WERI-Rb-1 (cell line): ENCODE measurements at regions not wholly inside any gene's neighbourhood (a gene's known extent, or its start where the extent isn't known, plus 50 kb on each side); places are given as distances from the start of the nearest gene placed in this dataset.

Experiments used
- DNase-seq: peaks from one replicate; pipeline ENCODE4 v3.0.0-alpha.2; 2020
- H3K27ac ChIP-seq: fragments of 250-450 bp; sonication (Bioruptor Pico); 2 replicates; pipeline ENCODE4 v1.5.1; 2020; ENCODE audit warnings: mild to moderate bottlenecking, moderate library complexity
- H3K27me3 ChIP-seq: fragments of 250-450 bp; sonication (Bioruptor Pico); 2 replicates; pipeline ENCODE4 v1.5.1; 2021; ENCODE audit warnings: mild to moderate bottlenecking, low read depth, moderate library complexity; ENCODE audit not compliant: insufficient read depth, severe bottlenecking
- H3K36me3 ChIP-seq: fragments of 250-450 bp; sonication (Bioruptor Pico); 2 replicates; pipeline ENCODE4 v1.5.1; 2020; ENCODE audit warnings: mild to moderate bottlenecking, moderate library complexity
- H3K4me3 ChIP-seq: 2 replicates; pipeline ENCODE4 v1.5.1; 2011; ENCODE audit warnings: low read depth, mild to moderate bottlenecking, control low read depth, low read length
- H3K9me3 ChIP-seq: fragments of 250-450 bp; sonication (Bioruptor Pico); 2 replicates; pipeline ENCODE4 v1.5.1; 2021; ENCODE audit warnings: mild to moderate bottlenecking, moderate library complexity; ENCODE audit not compliant: severe bottlenecking
- TF ChIP-seq, protein P1 (sequence below): IDR thresholded peaks from 2 replicates; pipeline ENCODE4 v1.5.1; 2011; ENCODE audit warnings: low read depth, mild to moderate bottlenecking, control low read depth, inconsistent platforms, low read length

DNA sequence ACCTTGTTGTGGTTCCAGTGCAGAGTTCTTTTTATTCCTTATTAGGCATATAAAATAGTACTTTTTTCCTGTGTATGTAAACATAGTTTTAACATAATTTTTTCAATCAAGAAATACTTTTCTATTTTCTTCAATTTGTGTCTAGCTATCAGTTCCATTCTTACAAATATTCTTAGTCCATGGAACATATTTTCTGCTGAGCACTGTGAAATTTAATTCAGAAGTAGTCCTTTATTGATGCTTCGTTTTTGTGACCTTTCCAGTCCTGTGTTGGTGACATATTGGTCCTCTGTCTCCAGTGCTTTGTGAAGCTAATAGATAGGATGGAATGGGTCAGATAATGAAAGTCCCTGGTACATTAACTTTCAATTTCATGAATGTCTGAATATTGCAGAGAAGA is 325.1 kb downstream of the SAMD5 start:
- Histone ChIP-seq H3K4me3 (no peak overlapping the region), H3K9me3 (no peaks in the 10 kb centered on the region), H3K27me3 (no peaks in the 10 kb centered on the region), H3K36me3 (no peaks in the 10 kb centered on the region), H3K27ac (no peak overlapping the region)
- TF ChIP-seq, protein P1, sequence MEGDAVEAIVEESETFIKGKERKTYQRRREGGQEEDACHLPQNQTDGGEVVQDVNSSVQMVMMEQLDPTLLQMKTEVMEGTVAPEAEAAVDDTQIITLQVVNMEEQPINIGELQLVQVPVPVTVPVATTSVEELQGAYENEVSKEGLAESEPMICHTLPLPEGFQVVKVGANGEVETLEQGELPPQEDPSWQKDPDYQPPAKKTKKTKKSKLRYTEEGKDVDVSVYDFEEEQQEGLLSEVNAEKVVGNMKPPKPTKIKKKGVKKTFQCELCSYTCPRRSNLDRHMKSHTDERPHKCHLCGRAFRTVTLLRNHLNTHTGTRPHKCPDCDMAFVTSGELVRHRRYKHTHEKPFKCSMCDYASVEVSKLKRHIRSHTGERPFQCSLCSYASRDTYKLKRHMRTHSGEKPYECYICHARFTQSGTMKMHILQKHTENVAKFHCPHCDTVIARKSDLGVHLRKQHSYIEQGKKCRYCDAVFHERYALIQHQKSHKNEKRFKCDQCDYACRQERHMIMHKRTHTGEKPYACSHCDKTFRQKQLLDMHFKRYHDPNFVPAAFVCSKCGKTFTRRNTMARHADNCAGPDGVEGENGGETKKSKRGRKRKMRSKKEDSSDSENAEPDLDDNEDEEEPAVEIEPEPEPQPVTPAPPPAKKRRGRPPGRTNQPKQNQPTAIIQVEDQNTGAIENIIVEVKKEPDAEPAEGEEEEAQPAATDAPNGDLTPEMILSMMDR = no peak
- no peak for DNase-seq

DNA sequence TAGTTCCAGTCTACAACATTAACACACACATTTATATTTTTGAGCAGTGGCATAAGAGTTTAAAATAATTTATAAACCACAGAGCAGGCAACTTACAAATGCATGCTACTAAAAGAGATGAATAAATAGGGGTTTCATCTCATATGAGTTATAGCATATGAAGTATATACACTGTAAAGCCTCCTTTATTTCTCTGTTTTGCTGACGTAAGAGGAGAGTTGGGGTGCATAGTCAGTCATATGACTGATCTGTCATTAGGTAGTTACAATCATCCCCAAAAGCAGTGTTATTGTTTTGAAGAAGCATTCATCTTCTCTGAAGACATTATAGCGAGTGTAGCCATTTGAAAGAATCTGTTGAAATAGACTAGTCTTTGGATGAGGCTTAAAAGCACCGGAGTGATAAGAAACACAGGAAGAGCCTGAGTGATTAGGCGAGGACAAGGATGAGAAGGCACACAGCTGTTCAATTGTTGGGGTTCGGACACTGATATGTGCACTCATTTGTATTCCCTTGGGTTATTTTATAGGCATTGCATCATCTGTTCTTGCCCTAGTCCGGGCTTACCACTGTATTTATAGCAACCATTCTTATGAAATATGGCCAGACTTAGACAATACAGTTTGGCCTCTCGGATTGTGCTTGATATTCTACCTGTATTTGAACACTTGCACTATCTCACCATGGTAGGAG is 325.7 kb downstream of the SAMD5 start:
- TF ChIP-seq, protein P1 = no peak
- Histone ChIP-seq H3K27ac (no peak overlapping the region), H3K4me3 (no peak overlapping the region)

DNA sequence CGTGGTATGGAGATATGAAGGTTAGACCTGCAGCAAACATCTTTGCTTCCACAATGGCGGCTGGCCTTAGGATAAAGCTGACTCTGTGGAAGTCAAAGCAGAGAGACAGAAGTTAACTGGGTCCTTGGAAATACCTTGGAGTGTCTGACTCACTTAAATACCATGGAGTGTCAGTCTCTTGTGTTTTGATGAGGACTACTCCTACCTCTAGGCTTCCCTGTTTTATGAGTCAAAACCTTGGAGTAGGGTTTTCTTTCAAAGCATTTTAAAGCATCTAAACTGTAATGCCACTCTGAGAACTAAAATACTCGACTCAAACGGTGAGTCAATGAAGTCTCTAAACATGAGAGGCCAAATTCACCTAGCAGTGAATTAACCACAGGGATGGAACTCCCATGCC is 329.1 kb downstream of the SAMD5 start:
- Histone ChIP-seq H3K27ac (no peak overlapping the region), H3K9me3 (no peaks in the 10 kb centered on the region), H3K4me3 (no peak overlapping the region), H3K36me3 (no peaks in the 10 kb centered on the region), H3K27me3 (no peaks in the 10 kb centered on the region)
- DNase-seq = no peak
- TF ChIP-seq, protein P1 = no peak

More for the DNA sequence above, 325.7 kb downstream of the SAMD5 start:
- DNase-seq = no peak
- no peaks in the 10 kb centered on the region for H3K27me3 ChIP-seq
- no peaks in the 10 kb centered on the region for H3K9me3 ChIP-seq
- H3K36me3 ChIP-seq = no peaks in the 10 kb centered on the region

- no peak for DNase-seq
- TF ChIP-seq, protein P1 = no peak
- Histone ChIP-seq H3K9me3 (no peaks in the 10 kb centered on the region), H3K4me3 (no peak overlapping the region), H3K27ac (no peak overlapping the region), H3K27me3 (no peaks in the 10 kb centered on the region), H3K36me3 (no peaks in the 10 kb centered on the region)
Observed at GRCh38 chr6:147839708-147840610, 331.5 kb downstream of the SAMD5 start.

DNA sequence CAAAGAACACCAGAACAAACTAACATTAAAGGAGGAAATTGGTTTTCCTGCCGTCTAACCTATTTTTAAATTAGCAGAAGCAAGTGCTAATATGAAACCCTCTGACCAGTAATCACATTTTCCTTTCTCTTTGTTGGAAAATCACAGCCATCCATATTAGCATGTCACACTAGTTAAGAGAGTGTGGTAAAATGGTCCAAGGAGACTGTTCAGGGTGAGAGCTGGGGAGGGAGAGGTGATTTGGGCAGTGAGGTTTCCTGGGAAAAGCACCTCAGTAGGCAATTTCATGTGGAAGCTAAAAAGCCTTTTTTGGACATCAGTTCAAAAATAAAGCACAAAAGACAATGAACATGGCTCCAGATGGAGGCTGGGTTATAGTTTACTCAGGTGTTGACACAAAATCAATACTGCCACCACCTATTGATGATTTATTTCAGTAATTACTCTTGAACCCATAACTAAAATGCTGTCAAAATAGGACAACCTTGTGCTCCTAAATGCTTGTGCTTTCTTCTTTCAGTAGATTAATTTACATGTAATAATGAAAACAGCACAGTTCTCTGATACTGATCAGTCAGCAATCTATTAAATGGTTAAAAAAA is 333.2 kb downstream of the SAMD5 start:
- DNase-seq = no peak
- H3K9me3 ChIP-seq = no peaks in the 10 kb centered on the region
- H3K4me3 ChIP-seq = no peak overlapping the region
- no peaks in the 10 kb centered on the region for H3K36me3 ChIP-seq
- peak overlapping the region; percentile 10; the same call in 1 of the 2 replicates for H3K27ac ChIP-seq
- TF ChIP-seq, protein P1 = no peak
- no peaks in the 10 kb centered on the region for H3K27me3 ChIP-seq
